Thyroid gland (tissue), 4 donors: ENCODE measurements at regions not wholly inside any gene's neighbourhood (a gene's known extent, or its start where the extent isn't known, plus 50 kb on each side); places are given as distances from the start of the nearest gene placed in this dataset.

Experiments used
- DNase-seq, 2 donors: peaks; one replicate each; pipeline ENCODE4 v3.0.0-alpha.2; 2019
- H3K27ac ChIP-seq, 3 donors: fragments of 200-600 bp; sonication (generic); 1 replicate in 2 of 3; 2 replicates in 1 of 3; pipeline ENCODE4 v1.5.1; 2016 to 2019; ENCODE audit warnings: mild to moderate bottlenecking in 1 of 3, moderate library complexity in 1 of 3
- H3K27me3 ChIP-seq: fragments of 200-600 bp; sonication (generic); one replicate; pipeline ENCODE4 v1.5.1; 2019
- H3K36me3 ChIP-seq, 2 donors: fragments of 200-600 bp; sonication (generic); one replicate each; pipeline ENCODE4 v1.5.1; 2016 to 2019
- H3K4me1 ChIP-seq, 2 donors: fragments of 200-600 bp; sonication (generic); one replicate each; pipeline ENCODE4 v1.5.1; 2017 to 2019
- H3K4me3 ChIP-seq, 3 donors: fragments of 200-600 bp; sonication (generic); replicated peaks in 1 of 3; 1 replicate in 2 of 3; 2 replicates in 1 of 3; pipeline ENCODE4 v1.5.1; 2016; ENCODE audit warnings: mild to moderate bottlenecking in 1 of 3
- H3K9me3 ChIP-seq: fragments of 200-600 bp; sonication (generic); one replicate; pipeline ENCODE4 v1.5.1; 2017
- CTCF ChIP-seq, 6 experiments: fragments of 200-600 bp in 3 of 6; fragments of 450-650 bp in 3 of 6; sonication (generic) in 3 of 6; IDR thresholded peaks; one replicate each; pipeline ENCODE4 v1.5.1; 2016 to 2019; ENCODE audit warnings: antibody characterized with exemption in 6 of 6, mild to moderate bottlenecking in 2 of 6, inconsistent platforms in 1 of 6, moderate library complexity in 1 of 6
- POLR2A ChIP-seq, 2 donors: fragments of 450-650 bp; IDR thresholded peaks; one replicate each; pipeline ENCODE4 v1.6.1; 2017; ENCODE audit warnings: antibody characterized with exemption in 2 of 2, mild to moderate bottlenecking in 2 of 2, moderate library complexity in 1 of 2
- WGBS, 2 donors: methylation state at CpG; one replicate each; pipeline ENCODE4 v1.1.5; 2017; 5-methylcytosine and 5-hydroxymethylcytosine counted together
- intact Hi-C: fragments of 100-400 bp; cut with DNase I; formaldehyde crosslinking; loops from one replicate; pipeline ENCODE4 v1.15.1; 2023

- Histone ChIP-seq H3K27ac (no peak overlapping the region), H3K4me3 (no peak overlapping the region), H3K4me1 (no peaks in the 10 kb centered on the region), H3K9me3 (no peaks in the 10 kb centered on the region), H3K27me3 (no peaks in the 10 kb centered on the region), H3K36me3 (no peaks in the 10 kb centered on the region)
- DNase-seq, result no peak
- whole genome bisulfite sequencing, 2 donors, result 57 to 66% methylated on average over 3 of the region's 3 CpGs
- no peak for TF ChIP-seq CTCF (IDR thresholded peaks at IDR 0.05)
- intact Hi-C loops, result no loop called here
These were observed 976.0 kb downstream of the GBE1 start for GRCh38 chr3:80785475-80785874.

- H3K9me3 ChIP-seq, result no peaks in the 10 kb centered on the region
- H3K36me3 ChIP-seq, result no peaks in the 10 kb centered on the region
- no peak for DNase-seq
- H3K4me3 ChIP-seq, result no peak overlapping the region
- no peak overlapping the region for H3K27ac ChIP-seq
- H3K27me3 ChIP-seq, result no peaks in the 10 kb centered on the region
- intact Hi-C loops, result no loop called here
- H3K4me1 ChIP-seq, result no peaks in the 10 kb centered on the region
- WGBS, 2 donors, result 66 to 81% methylated on average over 7 of the region's 7 CpGs
- TF ChIP-seq POLR2A (IDR thresholded peaks at IDR 0.05) (no peak), CTCF (IDR thresholded peaks at IDR 0.05) (no peak)
These were observed 990.4 kb downstream of the GBE1 start for GRCh38 chr3:80771085-80771484.

- no peaks in the 10 kb centered on the region for H3K4me1 ChIP-seq
- DNase-seq, result peak in 1 of 2 donors; percentile 1
- WGBS, 2 donors, result 90 to 94% methylated on average over 44 to 52 of the region's 61 CpGs
- H3K4me3 ChIP-seq, result no peak overlapping the region
- no peak overlapping the region for H3K27ac ChIP-seq
- H3K9me3 ChIP-seq, result no peaks in the 10 kb centered on the region
- intact Hi-C loops, result no loop called here
- no peaks in the 10 kb centered on the region for H3K27me3 ChIP-seq
- no peak for TF ChIP-seq CTCF (IDR thresholded peaks at IDR 0.05)
- no peak for TF ChIP-seq POLR2A (IDR thresholded peaks at IDR 0.05)
- H3K36me3 ChIP-seq, result no peaks in the 10 kb centered on the region
These were observed 991.1 kb downstream of the GBE1 start for GRCh38 chr3:80770106-80771074.

GRCh38 chr3:80769683-80770082 lies 991.8 kb downstream of the GBE1 start:
- TF ChIP-seq POLR2A (IDR thresholded peaks at IDR 0.05) (no peak), CTCF (IDR thresholded peaks at IDR 0.05) (no peak)
- Histone ChIP-seq H3K4me1 (no peaks in the 10 kb centered on the region), H3K27me3 (no peaks in the 10 kb centered on the region), H3K36me3 (no peaks in the 10 kb centered on the region), H3K27ac (no peak overlapping the region), H3K4me3 (no peak overlapping the region), H3K9me3 (no peaks in the 10 kb centered on the region)
- no peak for DNase-seq
- 91 to 92% methylated on average over 12 of the region's 12 CpGs for WGBS, 2 donors
- intact Hi-C loops, result no loop called here

GRCh38 chr3:80767604-80768003 lies 993.8 kb downstream of the GBE1 start:
- Histone ChIP-seq H3K36me3 (no peaks in the 10 kb centered on the region), H3K9me3 (no peaks in the 10 kb centered on the region), H3K27ac (no peak overlapping the region), H3K4me3 (no peak overlapping the region), H3K27me3 (no peaks in the 10 kb centered on the region), H3K4me1 (no peaks in the 10 kb centered on the region)
- TF ChIP-seq POLR2A (IDR thresholded peaks at IDR 0.05) (no peak), CTCF (IDR thresholded peaks at IDR 0.05) (no peak)
- no peak for DNase-seq
- intact Hi-C loops, result no loop called here
- 46 to 49% methylated on average over 4 of the region's 4 CpGs for WGBS, 2 donors
